COLO829 (cell line): ENCODE measurements at regions not wholly inside any gene's neighbourhood (a gene's known extent, or its start where the extent isn't known, plus 50 kb on each side); places are given as distances from the start of the nearest gene placed in this dataset.
"Not testable (repeated sequence)": the region's sequence is repeated elsewhere in the genome, so short reads cannot be mapped to it uniquely, and the experiment has no call there.

Experiments
- DNase-seq: peaks from one replicate; pipeline ENCODE4 v3.0.0; 2012; ENCODE audit warnings: low spot score

GRCh38 chr9:82726424-82727276, 336.3 kb downstream of the RASEF start:
- DNase-seq = no peak

- DNase-seq = no peak
Measured at GRCh38 chr9:82729141-82729540, 333.8 kb downstream of the RASEF start.

GRCh38 chr9:82729991-82730589, 332.9 kb downstream of the RASEF start:
- DNase-seq = no peak

- DNase-seq = no peak
Measured at GRCh38 chr9:82732928-82733327, 330.0 kb downstream of the RASEF start.

- no peak for DNase-seq
Measured at GRCh38 chr9:82736126-82736525, 326.8 kb downstream of the RASEF start.

GRCh38 chr9:82736701-82737100, 326.2 kb downstream of the RASEF start:
- DNase-seq = no peak

- DNase-seq = no peak
Measured at GRCh38 chr9:82745919-82746318, 317.0 kb downstream of the RASEF start.

- DNase-seq = no peak
Measured at GRCh38 chr9:82750411-82750913, 312.5 kb downstream of the RASEF start.

GRCh38 chr9:82757924-82758323, 305.0 kb downstream of the RASEF start:
- DNase-seq = no peak

GRCh38 chr9:82761027-82761426, 301.9 kb downstream of the RASEF start:
- DNase-seq = no peak

- DNase-seq = no peak
Measured at GRCh38 chr9:82761956-82762355, 301.0 kb downstream of the RASEF start.

- DNase-seq = no peak
Measured at GRCh38 chr9:82763656-82764055, 299.3 kb downstream of the RASEF start.

- DNase-seq = no peak
Measured at GRCh38 chr9:82764061-82764668, 298.8 kb downstream of the RASEF start.

- not testable (repeated sequence) for DNase-seq
Measured at GRCh38 chr9:82774707-82775231, 288.2 kb downstream of the RASEF start.

- DNase-seq = no peak
Measured at GRCh38 chr9:82776508-82776907, 286.4 kb downstream of the RASEF start.

GRCh38 chr9:82777366-82777765, 285.6 kb downstream of the RASEF start:
- no peak for DNase-seq

- not testable (repeated sequence) for DNase-seq
Measured at GRCh38 chr9:82778923-82779322, 284.0 kb downstream of the RASEF start.

- no peak for DNase-seq
Measured at GRCh38 chr9:82780017-82780416, 282.9 kb downstream of the RASEF start.

GRCh38 chr9:82781921-82782392, 281.0 kb downstream of the RASEF start:
- no peak for DNase-seq

- DNase-seq = no peak
Measured at GRCh38 chr9:82783045-82783444, 279.9 kb downstream of the RASEF start.

GRCh38 chr9:82784589-82784988, 278.4 kb downstream of the RASEF start:
- DNase-seq = no peak

- no peak for DNase-seq
Measured at GRCh38 chr9:82789155-82789824, 273.7 kb downstream of the RASEF start.
